Coronary artery (tissue), 2 donors: ENCODE measurements at regions not wholly inside any gene's neighbourhood (a gene's known extent, or its start where the extent isn't known, plus 50 kb on each side); places are given as distances from the start of the nearest gene placed in this dataset.

Source experiments
- DNase-seq: peaks from one replicate; pipeline ENCODE4 v3.0.0-alpha.2; 2017; ENCODE audit warnings: low spot score
- H3K27ac ChIP-seq, 2 donors: fragments of 200-600 bp; sonication (generic); one replicate each; pipeline ENCODE4 v1.5.1; 2016 to 2019
- H3K4me3 ChIP-seq: fragments of 200-600 bp; sonication (generic); 2 replicates; pipeline ENCODE4 v1.5.1; 2016; ENCODE audit warnings: mild to moderate bottlenecking, moderate library complexity
- CTCF ChIP-seq: fragments of 200-600 bp; sonication (generic); IDR thresholded peaks from one replicate; pipeline ENCODE4 v1.5.1; 2019; ENCODE audit warnings: antibody characterized with exemption

- TF ChIP-seq CTCF: no peak
- no peak for DNase-seq
- H3K27ac ChIP-seq: no peak overlapping the region
- H3K4me3 ChIP-seq: no peak overlapping the region
These were observed 575.3 kb downstream of the CMPK2 start for GRCh38 chr2:6290217-6291015.

- TF ChIP-seq CTCF: no peak
- Histone ChIP-seq H3K27ac (no peak overlapping the region), H3K4me3 (no peak overlapping the region)
- no peak for DNase-seq
These were observed 570.9 kb downstream of the CMPK2 start for GRCh38 chr2:6294791-6295190.

GRCh38 chr2:6297238-6297637 is 568.5 kb downstream of the CMPK2 start:
- no peak for TF ChIP-seq CTCF
- no peak for DNase-seq
- Histone ChIP-seq H3K4me3 (no peak overlapping the region), H3K27ac (no peak overlapping the region)

GRCh38 chr2:6301426-6301825 is 564.3 kb downstream of the CMPK2 start:
- TF ChIP-seq CTCF: no peak
- H3K27ac ChIP-seq: no peak overlapping the region
- H3K4me3 ChIP-seq: no peak overlapping the region
- DNase-seq: no peak

- no peak for TF ChIP-seq CTCF
- DNase-seq: no peak
- Histone ChIP-seq H3K4me3 (no peak overlapping the region), H3K27ac (no peak overlapping the region)
These were observed 556.7 kb downstream of the CMPK2 start for GRCh38 chr2:6308986-6309385.

GRCh38 chr2:6309415-6310255 is 556.1 kb downstream of the CMPK2 start:
- no peak for TF ChIP-seq CTCF
- no peak overlapping the region for H3K27ac ChIP-seq
- H3K4me3 ChIP-seq: no peak overlapping the region
- DNase-seq: no peak
